CD4-positive, alpha-beta T cell treated with Interferon gamma for 1 hour (primary cell): ENCODE measurements at regions not wholly inside any gene's neighbourhood (a gene's known extent, or its start where the extent isn't known, plus 50 kb on each side); places are given as distances from the start of the nearest gene placed in this dataset.
"Not testable (repeated sequence)": the region's sequence is repeated elsewhere in the genome, so short reads cannot be mapped to it uniquely, and the experiment has no call there.

Experiments used
- DNase-seq: peaks from one replicate; pipeline ENCODE4 v3.0.0-alpha.2; 2020

- no peak for DNase-seq
These were observed 671.0 kb downstream of the SLITRK1 start for GRCh38 chr13:83211301-83211700.

- no peak for DNase-seq
These were observed 677.4 kb downstream of the SLITRK1 start for GRCh38 chr13:83204886-83205285.

GRCh38 chr13:83201506-83201905 is 680.8 kb downstream of the SLITRK1 start:
- DNase-seq = no peak

GRCh38 chr13:83197316-83197715 is 685.0 kb downstream of the SLITRK1 start:
- no peak for DNase-seq

- no peak for DNase-seq
These were observed 692.3 kb downstream of the SLITRK1 start for GRCh38 chr13:83190020-83190419.

GRCh38 chr13:83184819-83185218 is 697.5 kb downstream of the SLITRK1 start:
- DNase-seq = no peak

GRCh38 chr13:83184150-83184475 is 698.2 kb downstream of the SLITRK1 start:
- no peak for DNase-seq

- DNase-seq = no peak
These were observed 698.7 kb downstream of the SLITRK1 start for GRCh38 chr13:83183439-83184149.

GRCh38 chr13:83182845-83183244 is 699.4 kb downstream of the SLITRK1 start:
- no peak for DNase-seq

GRCh38 chr13:83178008-83178407 is 704.3 kb downstream of the SLITRK1 start:
- DNase-seq = no peak

GRCh38 chr13:83168590-83168989 is 713.7 kb downstream of the SLITRK1 start:
- no peak for DNase-seq

- DNase-seq = no peak
These were observed 715.1 kb downstream of the SLITRK1 start for GRCh38 chr13:83167203-83167602.

- no peak for DNase-seq
These were observed 715.7 kb downstream of the SLITRK1 start for GRCh38 chr13:83166550-83166949.

- no peak for DNase-seq
These were observed 719.8 kb downstream of the SLITRK1 start for GRCh38 chr13:83162493-83162892.

GRCh38 chr13:83153848-83154247 is 728.4 kb downstream of the SLITRK1 start:
- DNase-seq = no peak

- no peak for DNase-seq
These were observed 731.0 kb downstream of the SLITRK1 start for GRCh38 chr13:83151308-83151660.

- DNase-seq = no peak
These were observed 731.5 kb downstream of the SLITRK1 start for GRCh38 chr13:83150616-83151307.

GRCh38 chr13:83136660-83137059 is 745.6 kb downstream of the SLITRK1 start:
- no peak for DNase-seq

GRCh38 chr13:83125791-83126190 is 756.5 kb downstream of the SLITRK1 start:
- DNase-seq = no peak

- no peak for DNase-seq
These were observed 760.4 kb downstream of the SLITRK1 start for GRCh38 chr13:83121896-83122295.

- DNase-seq = no peak
These were observed 765.2 kb downstream of the SLITRK1 start for GRCh38 chr13:83117046-83117445.

GRCh38 chr13:83101574-83102247 is 780.6 kb downstream of the SLITRK1 start:
- not testable (repeated sequence) for DNase-seq

GRCh38 chr13:83100237-83100636 is 782.0 kb downstream of the SLITRK1 start:
- no peak for DNase-seq

- DNase-seq = no peak
These were observed 793.4 kb downstream of the SLITRK1 start for GRCh38 chr13:83088858-83089257.
